H1 (cell line): ENCODE measurements at regions not wholly inside any gene's neighbourhood (a gene's known extent, or its start where the extent isn't known, plus 50 kb on each side); places are given as distances from the start of the nearest gene placed in this dataset.

Experiments
- HDAC6 ChIP-seq: IDR thresholded peaks from one replicate; pipeline ENCODE4 v1.7.1; 2012; ENCODE audit warnings: low read depth, mild to moderate bottlenecking, inconsistent platforms, low read length, moderate library complexity
- RNF2 ChIP-seq: fragments of 200-900, 300-1000 bp; sonication (generic); IDR thresholded peaks from 2 replicates; pipeline ENCODE4 v1.7.1; 2016; ENCODE audit warnings: borderline replicate concordance, low read depth, mild to moderate bottlenecking, antibody characterized with exemption, low read length; ENCODE audit not compliant: poor library complexity, severe bottlenecking; ENCODE audit errors: missing control alignments
- SIRT6 ChIP-seq: IDR thresholded peaks from one replicate; pipeline ENCODE4 v1.7.1; 2012; ENCODE audit warnings: low read length, inconsistent platforms
- SP4 ChIP-seq: IDR thresholded peaks from 2 replicates; pipeline ENCODE4 v1.6.1; 2012; ENCODE audit warnings: low read length, inconsistent platforms
- SUZ12 ChIP-seq: fragments of 200-600 bp; sonication (generic); IDR thresholded peaks from 2 replicates; pipeline ENCODE4 v1.6.1; 2012; ENCODE audit warnings: mild to moderate bottlenecking, inconsistent platforms, low read length, moderate library complexity, mixed read lengths
- YY1 ChIP-seq: IDR thresholded peaks from 2 replicates; pipeline ENCODE4 v1.6.1; 2011; ENCODE audit warnings: low read depth, mild to moderate bottlenecking, low read length
- TF ChIP-seq, protein P1 (sequence below), 3 experiments: IDR thresholded peaks; 1 replicate in 2 of 3; 2 replicates in 1 of 3; pipeline versions ENCODE4 v1.5.1 to v1.6.1; 2011; ENCODE audit warnings: low read length in 3 of 3, mild to moderate bottlenecking in 3 of 3, inconsistent platforms in 2 of 3, low read depth in 1 of 3, moderate library complexity in 1 of 3; ENCODE audit not compliant: insufficient read depth in 1 of 3; ENCODE audit errors: control extremely low read depth in 1 of 3
- TF ChIP-seq, protein P2 (sequence below): fragments of 300-600 bp; sonication (generic); IDR thresholded peaks from 2 replicates; pipeline ENCODE4 v1.7.1; 2012; ENCODE audit warnings: low read length, moderate library complexity, mild to moderate bottlenecking, inconsistent platforms; ENCODE audit not compliant: insufficient replicate concordance

DNA sequence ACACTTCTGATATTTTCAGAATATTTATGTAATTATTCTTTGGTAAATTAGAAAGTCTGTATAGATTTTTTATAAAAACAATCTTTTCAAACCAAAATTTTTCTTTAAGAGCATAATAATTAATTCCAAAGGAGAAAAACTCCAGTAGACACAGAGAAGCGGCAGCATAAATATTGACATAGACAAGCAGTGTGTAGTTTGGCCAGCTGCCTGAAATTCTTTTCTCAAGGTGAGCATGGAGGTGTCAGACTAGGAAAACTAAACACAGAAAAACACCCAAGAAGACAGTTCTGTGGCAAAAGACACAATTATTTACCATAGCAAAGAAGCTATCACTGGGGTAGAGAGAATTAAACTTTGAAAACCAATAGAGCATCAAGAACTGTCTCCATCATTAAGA, 82.4 kb downstream of the KLF6 start (continued):
- TF ChIP-seq, protein P1, sequence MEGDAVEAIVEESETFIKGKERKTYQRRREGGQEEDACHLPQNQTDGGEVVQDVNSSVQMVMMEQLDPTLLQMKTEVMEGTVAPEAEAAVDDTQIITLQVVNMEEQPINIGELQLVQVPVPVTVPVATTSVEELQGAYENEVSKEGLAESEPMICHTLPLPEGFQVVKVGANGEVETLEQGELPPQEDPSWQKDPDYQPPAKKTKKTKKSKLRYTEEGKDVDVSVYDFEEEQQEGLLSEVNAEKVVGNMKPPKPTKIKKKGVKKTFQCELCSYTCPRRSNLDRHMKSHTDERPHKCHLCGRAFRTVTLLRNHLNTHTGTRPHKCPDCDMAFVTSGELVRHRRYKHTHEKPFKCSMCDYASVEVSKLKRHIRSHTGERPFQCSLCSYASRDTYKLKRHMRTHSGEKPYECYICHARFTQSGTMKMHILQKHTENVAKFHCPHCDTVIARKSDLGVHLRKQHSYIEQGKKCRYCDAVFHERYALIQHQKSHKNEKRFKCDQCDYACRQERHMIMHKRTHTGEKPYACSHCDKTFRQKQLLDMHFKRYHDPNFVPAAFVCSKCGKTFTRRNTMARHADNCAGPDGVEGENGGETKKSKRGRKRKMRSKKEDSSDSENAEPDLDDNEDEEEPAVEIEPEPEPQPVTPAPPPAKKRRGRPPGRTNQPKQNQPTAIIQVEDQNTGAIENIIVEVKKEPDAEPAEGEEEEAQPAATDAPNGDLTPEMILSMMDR (IDR thresholded peaks at IDR 0.05; ENCODE audit: control extremely low read depth in 1 of 3, insufficient read depth in 1 of 3, low read depth in 1 of 3, low read length in 3 of 3): no peak
- TF ChIP-seq SP4 (no peak), HDAC6 (no peak), YY1 (no peak), SIRT6 (no peak), RNF2 (no peak), SUZ12 (no peak)
- TF ChIP-seq, protein P2, sequence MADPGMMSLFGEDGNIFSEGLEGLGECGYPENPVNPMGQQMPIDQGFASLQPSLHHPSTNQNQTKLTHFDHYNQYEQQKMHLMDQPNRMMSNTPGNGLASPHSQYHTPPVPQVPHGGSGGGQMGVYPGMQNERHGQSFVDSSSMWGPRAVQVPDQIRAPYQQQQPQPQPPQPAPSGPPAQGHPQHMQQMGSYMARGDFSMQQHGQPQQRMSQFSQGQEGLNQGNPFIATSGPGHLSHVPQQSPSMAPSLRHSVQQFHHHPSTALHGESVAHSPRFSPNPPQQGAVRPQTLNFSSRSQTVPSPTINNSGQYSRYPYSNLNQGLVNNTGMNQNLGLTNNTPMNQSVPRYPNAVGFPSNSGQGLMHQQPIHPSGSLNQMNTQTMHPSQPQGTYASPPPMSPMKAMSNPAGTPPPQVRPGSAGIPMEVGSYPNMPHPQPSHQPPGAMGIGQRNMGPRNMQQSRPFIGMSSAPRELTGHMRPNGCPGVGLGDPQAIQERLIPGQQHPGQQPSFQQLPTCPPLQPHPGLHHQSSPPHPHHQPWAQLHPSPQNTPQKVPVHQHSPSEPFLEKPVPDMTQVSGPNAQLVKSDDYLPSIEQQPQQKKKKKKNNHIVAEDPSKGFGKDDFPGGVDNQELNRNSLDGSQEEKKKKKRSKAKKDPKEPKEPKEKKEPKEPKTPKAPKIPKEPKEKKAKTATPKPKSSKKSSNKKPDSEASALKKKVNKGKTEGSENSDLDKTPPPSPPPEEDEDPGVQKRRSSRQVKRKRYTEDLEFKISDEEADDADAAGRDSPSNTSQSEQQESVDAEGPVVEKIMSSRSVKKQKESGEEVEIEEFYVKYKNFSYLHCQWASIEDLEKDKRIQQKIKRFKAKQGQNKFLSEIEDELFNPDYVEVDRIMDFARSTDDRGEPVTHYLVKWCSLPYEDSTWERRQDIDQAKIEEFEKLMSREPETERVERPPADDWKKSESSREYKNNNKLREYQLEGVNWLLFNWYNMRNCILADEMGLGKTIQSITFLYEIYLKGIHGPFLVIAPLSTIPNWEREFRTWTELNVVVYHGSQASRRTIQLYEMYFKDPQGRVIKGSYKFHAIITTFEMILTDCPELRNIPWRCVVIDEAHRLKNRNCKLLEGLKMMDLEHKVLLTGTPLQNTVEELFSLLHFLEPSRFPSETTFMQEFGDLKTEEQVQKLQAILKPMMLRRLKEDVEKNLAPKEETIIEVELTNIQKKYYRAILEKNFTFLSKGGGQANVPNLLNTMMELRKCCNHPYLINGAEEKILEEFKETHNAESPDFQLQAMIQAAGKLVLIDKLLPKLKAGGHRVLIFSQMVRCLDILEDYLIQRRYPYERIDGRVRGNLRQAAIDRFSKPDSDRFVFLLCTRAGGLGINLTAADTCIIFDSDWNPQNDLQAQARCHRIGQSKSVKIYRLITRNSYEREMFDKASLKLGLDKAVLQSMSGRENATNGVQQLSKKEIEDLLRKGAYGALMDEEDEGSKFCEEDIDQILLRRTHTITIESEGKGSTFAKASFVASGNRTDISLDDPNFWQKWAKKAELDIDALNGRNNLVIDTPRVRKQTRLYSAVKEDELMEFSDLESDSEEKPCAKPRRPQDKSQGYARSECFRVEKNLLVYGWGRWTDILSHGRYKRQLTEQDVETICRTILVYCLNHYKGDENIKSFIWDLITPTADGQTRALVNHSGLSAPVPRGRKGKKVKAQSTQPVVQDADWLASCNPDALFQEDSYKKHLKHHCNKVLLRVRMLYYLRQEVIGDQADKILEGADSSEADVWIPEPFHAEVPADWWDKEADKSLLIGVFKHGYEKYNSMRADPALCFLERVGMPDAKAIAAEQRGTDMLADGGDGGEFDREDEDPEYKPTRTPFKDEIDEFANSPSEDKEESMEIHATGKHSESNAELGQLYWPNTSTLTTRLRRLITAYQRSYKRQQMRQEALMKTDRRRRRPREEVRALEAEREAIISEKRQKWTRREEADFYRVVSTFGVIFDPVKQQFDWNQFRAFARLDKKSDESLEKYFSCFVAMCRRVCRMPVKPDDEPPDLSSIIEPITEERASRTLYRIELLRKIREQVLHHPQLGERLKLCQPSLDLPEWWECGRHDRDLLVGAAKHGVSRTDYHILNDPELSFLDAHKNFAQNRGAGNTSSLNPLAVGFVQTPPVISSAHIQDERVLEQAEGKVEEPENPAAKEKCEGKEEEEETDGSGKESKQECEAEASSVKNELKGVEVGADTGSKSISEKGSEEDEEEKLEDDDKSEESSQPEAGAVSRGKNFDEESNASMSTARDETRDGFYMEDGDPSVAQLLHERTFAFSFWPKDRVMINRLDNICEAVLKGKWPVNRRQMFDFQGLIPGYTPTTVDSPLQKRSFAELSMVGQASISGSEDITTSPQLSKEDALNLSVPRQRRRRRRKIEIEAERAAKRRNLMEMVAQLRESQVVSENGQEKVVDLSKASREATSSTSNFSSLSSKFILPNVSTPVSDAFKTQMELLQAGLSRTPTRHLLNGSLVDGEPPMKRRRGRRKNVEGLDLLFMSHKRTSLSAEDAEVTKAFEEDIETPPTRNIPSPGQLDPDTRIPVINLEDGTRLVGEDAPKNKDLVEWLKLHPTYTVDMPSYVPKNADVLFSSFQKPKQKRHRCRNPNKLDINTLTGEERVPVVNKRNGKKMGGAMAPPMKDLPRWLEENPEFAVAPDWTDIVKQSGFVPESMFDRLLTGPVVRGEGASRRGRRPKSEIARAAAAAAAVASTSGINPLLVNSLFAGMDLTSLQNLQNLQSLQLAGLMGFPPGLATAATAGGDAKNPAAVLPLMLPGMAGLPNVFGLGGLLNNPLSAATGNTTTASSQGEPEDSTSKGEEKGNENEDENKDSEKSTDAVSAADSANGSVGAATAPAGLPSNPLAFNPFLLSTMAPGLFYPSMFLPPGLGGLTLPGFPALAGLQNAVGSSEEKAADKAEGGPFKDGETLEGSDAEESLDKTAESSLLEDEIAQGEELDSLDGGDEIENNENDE: no peak
